GM23338 (cell line): ENCODE measurements at regions not wholly inside any gene's neighbourhood (a gene's known extent, or its start where the extent isn't known, plus 50 kb on each side); places are given as distances from the start of the nearest gene placed in this dataset.

ENCODE experiments used
- ATAC-seq: fragments of 200-7000 bp; cut with Tn5 transposase; 3 replicates; pipeline ENCODE4 v1.9.1; 2020
- DNase-seq: peaks from one replicate; pipeline ENCODE4 v3.0.0-alpha.2; 2015; ENCODE audit warnings: low spot score
- H2AFZ ChIP-seq: fragments of 200-600 bp; sonication (generic); 2 replicates; pipeline ENCODE4 v1.8.0; 2016; ENCODE audit warnings: antibody characterized with exemption, mild to moderate bottlenecking, moderate library complexity
- H3F3A ChIP-seq: fragments of 200-600 bp; sonication (generic); replicated peaks from 2 replicates; pipeline ENCODE4 v1.8.0; 2017; ENCODE audit warnings: antibody characterized with exemption, mixed run types, low read depth
- H3K27ac ChIP-seq: fragments of 200-600 bp; sonication (generic); 2 replicates; pipeline ENCODE4 v1.6.1; 2016; ENCODE audit warnings: low read depth
- H3K27me3 ChIP-seq: fragments of 200-600 bp; sonication (generic); 2 replicates; pipeline ENCODE4 v1.8.0; 2016; ENCODE audit warnings: mild to moderate bottlenecking, mixed run types, moderate library complexity; ENCODE audit not compliant: insufficient read depth
- H3K36me3 ChIP-seq: fragments of 200-600 bp; sonication (generic); 2 replicates; pipeline ENCODE4 v1.8.0; 2016; ENCODE audit warnings: mild to moderate bottlenecking; ENCODE audit not compliant: insufficient read depth
- H3K4me1 ChIP-seq: fragments of 200-600 bp; sonication (generic); 2 replicates; pipeline ENCODE4 v1.8.0; 2016; ENCODE audit warnings: mild to moderate bottlenecking, moderate library complexity; ENCODE audit not compliant: insufficient read depth
- H3K4me2 ChIP-seq: fragments of 200-600 bp; sonication (generic); 2 replicates; pipeline ENCODE4 v1.7.1; 2017; ENCODE audit warnings: mixed run types
- H3K4me3 ChIP-seq: fragments of 200-600 bp; sonication (generic); 2 replicates; pipeline ENCODE4 v1.6.1; 2016; ENCODE audit warnings: mixed run types
- H3K79me2 ChIP-seq: fragments of 200-600 bp; sonication (generic); replicated peaks from 2 replicates; pipeline ENCODE4 v1.8.0; 2017; ENCODE audit warnings: mild to moderate bottlenecking; ENCODE audit not compliant: insufficient read depth
- H3K9me2 ChIP-seq: fragments of 200-600 bp; sonication (generic); 2 replicates; pipeline ENCODE4 v1.8.0; 2017; ENCODE audit not compliant: insufficient read depth
- H4K20me1 ChIP-seq: fragments of 200-600 bp; sonication (generic); replicated peaks from 2 replicates; pipeline ENCODE4 v1.8.0; 2017; ENCODE audit warnings: mild to moderate bottlenecking; ENCODE audit not compliant: insufficient read depth
- H3K27ac Mint-ChIP-seq: 2 replicates; pipeline ENCODE4 v1.8.0; 2020; ENCODE audit warnings: inconsistent platforms, mild to moderate bottlenecking, moderate library complexity, mixed read lengths
- H3K27me3 Mint-ChIP-seq: 3 replicates; pipeline ENCODE4 v1.8.0; 2022; ENCODE audit warnings: low read depth, mild to moderate bottlenecking, moderate library complexity, mixed read lengths, inconsistent platforms; ENCODE audit not compliant: insufficient read depth, poor library complexity
- H3K36me3 Mint-ChIP-seq: 3 replicates; pipeline ENCODE4 v1.8.0; 2021; ENCODE audit warnings: low read depth, mild to moderate bottlenecking, inconsistent platforms, moderate library complexity, mixed read lengths
- H3K4me1 Mint-ChIP-seq: 3 replicates; pipeline ENCODE4 v1.8.0; 2020; ENCODE audit warnings: mild to moderate bottlenecking, inconsistent platforms, mixed read lengths
- H3K4me3 Mint-ChIP-seq: 3 replicates; pipeline ENCODE4 v1.8.0; 2021; ENCODE audit warnings: moderate library complexity, mild to moderate bottlenecking, inconsistent platforms, mixed read lengths
- H3K9me3 Mint-ChIP-seq: 3 replicates; pipeline ENCODE4 v1.8.0; 2020; ENCODE audit warnings: moderate library complexity, mild to moderate bottlenecking, inconsistent platforms, mixed read lengths
- CREB1 ChIP-seq: fragments of 250-450 bp; sonication (Bioruptor Pico); IDR thresholded peaks from 2 replicates; pipeline ENCODE4 v1.5.0; 2020; ENCODE audit warnings: low read depth, mild to moderate bottlenecking, moderate library complexity
- CTCF ChIP-seq, 2 experiments: fragments of 200-600 bp in 1 of 2; sonication (generic) in 1 of 2; conservative IDR thresholded peaks; 2 replicates each; pipeline versions ENCODE4 v1.5.1 to v1.6.1; 2016 to 2017; ENCODE audit warnings: antibody characterized with exemption in 2 of 2, low read depth in 2 of 2, mild to moderate bottlenecking in 2 of 2, moderate library complexity in 1 of 2
- ETS1 ChIP-seq: IDR thresholded peaks from 2 replicates; pipeline ENCODE4 v1.6.1; 2016; ENCODE audit warnings: antibody characterized with exemption
- EZH2 ChIP-seq: fragments of 200-600 bp; sonication (generic); IDR thresholded peaks from one replicate; pipeline ENCODE4 v1.8.0; 2017; ENCODE audit warnings: antibody characterized with exemption, mild to moderate bottlenecking, low read depth; ENCODE audit not compliant: unreplicated experiment
- EZH2phosphoT487 ChIP-seq: fragments of 200-600 bp; sonication (generic); IDR thresholded peaks from one replicate; pipeline ENCODE4 v1.8.1; 2018; ENCODE audit warnings: antibody characterized with exemption; ENCODE audit not compliant: unreplicated experiment
- JUNB ChIP-seq: IDR thresholded peaks from one replicate; pipeline ENCODE4 v1.6.1; 2016; ENCODE audit warnings: antibody characterized with exemption; ENCODE audit not compliant: unreplicated experiment
- NANOG ChIP-seq: IDR thresholded peaks from 2 replicates; pipeline ENCODE4 v1.6.1; 2016; ENCODE audit warnings: antibody characterized with exemption, borderline replicate concordance
- POLR2AphosphoS5 ChIP-seq: IDR thresholded peaks from 2 replicates; pipeline ENCODE4 v1.6.1; 2016; ENCODE audit warnings: antibody characterized with exemption, low read depth
- REST ChIP-seq: IDR thresholded peaks from one replicate; pipeline ENCODE4 v1.6.1; 2018; ENCODE audit warnings: antibody characterized with exemption; ENCODE audit not compliant: unreplicated experiment
- STAT1 ChIP-seq: IDR thresholded peaks from one replicate; pipeline ENCODE4 v1.6.1; 2016; ENCODE audit warnings: antibody characterized with exemption; ENCODE audit not compliant: unreplicated experiment
- ZNF114 ChIP-seq: fragments of 250-450 bp; sonication (Bioruptor Pico); IDR thresholded peaks from 2 replicates; pipeline ENCODE4 v1.5.0; 2020; ENCODE audit warnings: mild to moderate bottlenecking, moderate library complexity
- ZNF331 ChIP-seq: fragments of 250-450 bp; sonication (Bioruptor Pico); IDR thresholded peaks from 2 replicates; pipeline ENCODE4 v1.5.0; 2020; ENCODE audit warnings: low read depth, mild to moderate bottlenecking, moderate library complexity
- ZNF462 ChIP-seq: fragments of 250-450 bp; sonication (Bioruptor Pico); IDR thresholded peaks from 2 replicates; pipeline ENCODE4 v1.5.0; 2020; ENCODE audit warnings: mild to moderate bottlenecking, moderate library complexity

- peaks cover 2% of the 10 kb centered on the region for H3K27me3 Mint-ChIP-seq
- Histone ChIP-seq H3K4me3 (no peak overlapping the region), H3K9me2 (no peaks in the 10 kb centered on the region), H4K20me1 (no peaks in the 10 kb centered on the region), H3K36me3 (no peaks in the 10 kb centered on the region), H3K27me3 (no peaks in the 10 kb centered on the region), H2AFZ (no peak overlapping the region), H3F3A (no peaks in the 10 kb centered on the region), H3K4me1 (no peaks in the 10 kb centered on the region), H3K79me2 (no peaks in the 10 kb centered on the region), H3K27ac (no peak overlapping the region), H3K4me2 (no peak overlapping the region)
- DNase-seq (no peak), ATAC-seq (no peak)
- H3K4me3 Mint-ChIP-seq: no peak overlapping the region
- H3K9me3 Mint-ChIP-seq: peaks cover 11% of the 10 kb centered on the region; the same call in 2 of the 3 replicates
- H3K4me1 Mint-ChIP-seq: no peaks in the 10 kb centered on the region
- no peak overlapping the region for H3K27ac Mint-ChIP-seq
- no peak for TF ChIP-seq ZNF462 (CRISPR knock-in tag)
- no peak for TF ChIP-seq CTCF (conservative IDR thresholded peaks at IDR 0.05; ENCODE audit: low read depth in 2 of 2)
- no peak for TF ChIP-seq STAT1
- TF ChIP-seq CREB1 (CRISPR knock-in tag): no peak
- TF ChIP-seq JUNB: no peak
- no peak for TF ChIP-seq EZH2phosphoT487
- TF ChIP-seq ZNF114 (CRISPR knock-in tag): no peak
- TF ChIP-seq EZH2: no peak
- TF ChIP-seq POLR2AphosphoS5: no peak
- no peak for TF ChIP-seq NANOG
- TF ChIP-seq REST: no peak
- no peak for TF ChIP-seq ZNF331 (CRISPR knock-in tag)
- TF ChIP-seq ETS1: no peak
- no peaks in the 10 kb centered on the region for H3K36me3 Mint-ChIP-seq
These were observed 122.1 kb upstream of the CD180 start for GRCh38 chr5:67318746-67319145.
